ENCODE measurements at regions not wholly inside any gene's neighbourhood (a gene's known extent, or its start where the extent isn't known, plus 50 kb on each side); places are given as distances from the start of the nearest gene placed in this dataset.
"Not testable (repeated sequence)": the region's sequence is repeated elsewhere in the genome, so short reads cannot be mapped to it uniquely, and the experiment has no call there.

- no peak for DNase-seq (ENCODE audit: low read depth in 2 of 2)
These were observed 581.0 kb downstream of the C4orf33 start for GRCh38 chr4:129676934-129677333.

- no peak for DNase-seq (ENCODE audit: low read depth in 2 of 2)
These were observed 586.6 kb downstream of the C4orf33 start for GRCh38 chr4:129682586-129682985.

GRCh38 chr4:129707949-129708348, 612.0 kb downstream of the C4orf33 start:
- no peak for DNase-seq (ENCODE audit: low read depth in 2 of 2)

- DNase-seq (ENCODE audit: low read depth in 2 of 2): no peak
These were observed 612.8 kb downstream of the C4orf33 start for GRCh38 chr4:129708784-129709183.

GRCh38 chr4:129738175-129738574, 642.2 kb downstream of the C4orf33 start:
- DNase-seq (ENCODE audit: low read depth in 2 of 2): no peak

- DNase-seq (ENCODE audit: low read depth in 2 of 2): no peak
These were observed 651.8 kb downstream of the C4orf33 start for GRCh38 chr4:129747756-129748155.

- no peak for DNase-seq (ENCODE audit: low read depth in 2 of 2)
These were observed 653.0 kb downstream of the C4orf33 start for GRCh38 chr4:129748991-129749390.

- no peak for DNase-seq (ENCODE audit: low read depth in 2 of 2)
These were observed 655.7 kb downstream of the C4orf33 start for GRCh38 chr4:129751646-129752045.

GRCh38 chr4:129783596-129783995, 687.6 kb downstream of the C4orf33 start:
- no peak for DNase-seq (ENCODE audit: low read depth in 2 of 2)

GRCh38 chr4:129788486-129788885, 692.5 kb downstream of the C4orf33 start:
- no peak for DNase-seq (ENCODE audit: low read depth in 2 of 2)

- DNase-seq (ENCODE audit: low read depth in 2 of 2): no peak
These were observed 708.6 kb downstream of the C4orf33 start for GRCh38 chr4:129804461-129804981.

- DNase-seq (ENCODE audit: low read depth in 2 of 2): no peak
These were observed 711.0 kb downstream of the C4orf33 start for GRCh38 chr4:129806986-129807385.

- no peak for DNase-seq (ENCODE audit: low read depth in 2 of 2)
These were observed 712.3 kb downstream of the C4orf33 start for GRCh38 chr4:129808242-129808641.

GRCh38 chr4:129821073-129821472, 725.1 kb downstream of the C4orf33 start:
- no peak for DNase-seq (ENCODE audit: low read depth in 2 of 2)

- no peak for DNase-seq (ENCODE audit: low read depth in 2 of 2)
These were observed 726.0 kb downstream of the C4orf33 start for GRCh38 chr4:129821963-129822362.

- no peak for DNase-seq (ENCODE audit: low read depth in 2 of 2)
These were observed 726.7 kb downstream of the C4orf33 start for GRCh38 chr4:129822701-129823100.

- DNase-seq (ENCODE audit: low read depth in 2 of 2): no peak
These were observed 727.2 kb downstream of the C4orf33 start for GRCh38 chr4:129823105-129823504.

- no peak for DNase-seq (ENCODE audit: low read depth in 2 of 2)
These were observed 733.4 kb downstream of the C4orf33 start for GRCh38 chr4:129829373-129829772.

GRCh38 chr4:129839687-129840086, 743.7 kb downstream of the C4orf33 start:
- no peak for DNase-seq (ENCODE audit: low read depth in 2 of 2)

- DNase-seq (ENCODE audit: low read depth in 2 of 2): no peak
These were observed 746.1 kb downstream of the C4orf33 start for GRCh38 chr4:129842096-129842495.

GRCh38 chr4:129852434-129852833, 756.5 kb downstream of the C4orf33 start:
- DNase-seq (ENCODE audit: low read depth in 2 of 2): no peak

- DNase-seq (ENCODE audit: low read depth in 2 of 2): not testable (repeated sequence)
These were observed 757.9 kb downstream of the C4orf33 start for GRCh38 chr4:129853685-129854467.

- DNase-seq (ENCODE audit: low read depth in 2 of 2): no peak
These were observed 766.5 kb downstream of the C4orf33 start for GRCh38 chr4:129862461-129862860.

GRCh38 chr4:129863206-129863605, 767.3 kb downstream of the C4orf33 start:
- DNase-seq (ENCODE audit: low read depth in 2 of 2): no peak
